Activated CD4-positive, alpha-beta T cell treated with anti-CD3 and anti-CD28 coated beads, Interleukin-2, amount 50 U/mL, for 16 hours (primary cell): ENCODE measurements at regions not wholly inside any gene's neighbourhood (a gene's known extent, or its start where the extent isn't known, plus 50 kb on each side); places are given as distances from the start of the nearest gene placed in this dataset.
A peak's percentile ranks its signal among the peaks of the same experiment; 100 is the strongest.

ENCODE experiments used
- DNase-seq: peaks from one replicate; pipeline ENCODE4 v3.0.0-alpha.2; 2020

GRCh38 chr9:8262625-8263622 lies 463.3 kb upstream of the DMAC1 start:
- no peak for DNase-seq

GRCh38 chr9:8261737-8262136 lies 462.2 kb upstream of the DMAC1 start:
- no peak for DNase-seq

- DNase-seq = no peak
These were observed 459.4 kb upstream of the DMAC1 start for GRCh38 chr9:8259028-8259427.

- DNase-seq = no peak
These were observed 457.3 kb upstream of the DMAC1 start for GRCh38 chr9:8256880-8257279.

GRCh38 chr9:8255850-8256249 lies 456.3 kb upstream of the DMAC1 start:
- DNase-seq = no peak

GRCh38 chr9:8254541-8254940 lies 455.0 kb upstream of the DMAC1 start:
- DNase-seq = no peak

GRCh38 chr9:8252445-8252844 lies 452.9 kb upstream of the DMAC1 start:
- DNase-seq = no peak

GRCh38 chr9:8251566-8251965 lies 452.0 kb upstream of the DMAC1 start:
- DNase-seq = no peak

- no peak for DNase-seq
These were observed 445.0 kb upstream of the DMAC1 start for GRCh38 chr9:8244505-8245092.

GRCh38 chr9:8241201-8241600 lies 441.6 kb upstream of the DMAC1 start:
- no peak for DNase-seq

GRCh38 chr9:8237096-8237495 lies 437.5 kb upstream of the DMAC1 start:
- no peak for DNase-seq

GRCh38 chr9:8235489-8235888 lies 435.9 kb upstream of the DMAC1 start:
- no peak for DNase-seq

GRCh38 chr9:8234316-8234715 lies 434.7 kb upstream of the DMAC1 start:
- DNase-seq = no peak

- no peak for DNase-seq
These were observed 433.1 kb upstream of the DMAC1 start for GRCh38 chr9:8232726-8233125.

- no peak for DNase-seq
These were observed 429.6 kb upstream of the DMAC1 start for GRCh38 chr9:8229226-8229625.

GRCh38 chr9:8224381-8224801 lies 424.8 kb upstream of the DMAC1 start:
- no peak for DNase-seq

GRCh38 chr9:8223861-8224260 lies 424.3 kb upstream of the DMAC1 start:
- no peak for DNase-seq

GRCh38 chr9:8221462-8221861 lies 421.9 kb upstream of the DMAC1 start:
- no peak for DNase-seq

GRCh38 chr9:8208465-8208864 lies 408.9 kb upstream of the DMAC1 start:
- DNase-seq = no peak

GRCh38 chr9:8207596-8207995 lies 408.0 kb upstream of the DMAC1 start:
- no peak for DNase-seq

- DNase-seq = peak; percentile 16
These were observed 407.1 kb upstream of the DMAC1 start for GRCh38 chr9:8206720-8207119.

- no peak for DNase-seq
These were observed 406.0 kb upstream of the DMAC1 start for GRCh38 chr9:8205576-8205975.

- no peak for DNase-seq
These were observed 390.3 kb upstream of the DMAC1 start for GRCh38 chr9:8189881-8190280.

- peak; percentile 81 for DNase-seq
These were observed 389.3 kb upstream of the DMAC1 start for GRCh38 chr9:8188723-8189407.
